ENCODE measurements at regions not wholly inside any gene's neighbourhood (a gene's known extent, or its start where the extent isn't known, plus 50 kb on each side); places are given as distances from the start of the nearest gene placed in this dataset.
A peak's percentile ranks its signal among the peaks of the same experiment; 100 is the strongest.

DNA sequence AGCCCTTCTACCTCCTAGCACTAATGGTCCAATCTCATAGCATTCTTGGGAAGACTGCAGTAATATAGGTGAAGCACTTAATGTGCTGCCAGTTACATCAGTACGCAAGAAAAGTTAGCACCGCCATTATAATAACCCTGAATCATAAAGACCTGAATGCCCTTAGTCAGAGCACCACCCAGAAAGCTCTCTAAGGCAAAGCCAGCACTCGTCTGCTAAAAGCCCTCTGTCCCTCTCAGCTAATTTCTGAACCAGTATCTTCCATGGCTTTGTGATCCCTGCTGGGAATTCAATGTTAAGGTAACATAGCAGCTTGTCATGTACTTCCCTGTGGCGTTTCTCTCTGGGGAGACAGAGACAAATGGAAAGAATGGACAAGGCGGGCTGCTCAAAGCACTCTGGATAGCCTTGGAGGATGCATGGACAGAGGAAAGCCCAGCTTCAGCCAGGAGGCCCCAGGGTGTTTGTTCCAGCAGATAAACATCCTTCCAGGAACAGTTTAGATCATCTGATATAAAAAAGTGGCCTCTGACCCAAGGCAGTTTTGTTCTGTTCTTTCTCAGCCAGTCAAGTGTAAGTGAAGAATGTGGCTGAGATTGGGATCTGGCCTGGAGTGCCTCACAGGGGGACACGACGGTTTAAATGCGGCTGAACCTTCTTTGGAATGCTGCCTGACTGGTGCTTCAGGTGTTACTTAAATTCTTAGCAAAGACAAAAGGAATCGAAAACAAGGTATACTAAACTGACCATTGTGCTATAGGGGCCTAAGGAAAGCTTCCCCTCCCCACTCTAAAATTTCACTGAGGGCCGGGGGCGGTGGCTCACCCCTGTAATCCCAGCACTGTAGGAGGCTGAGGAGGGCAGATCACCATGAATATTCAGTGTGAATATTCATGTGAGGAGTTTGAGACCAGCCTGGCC, 58.1 kb upstream of the VTCN1 start:
- peak overlapping the region; percentile 71 for H4K5ac ChIP-seq (ENCODE audit: insufficient read length, low read depth, low read length)
- H3K36me3 ChIP-seq (ENCODE audit: control insufficient read depth in 2 of 4, insufficient read depth in 4 of 4, low read length in 3 of 4): peaks cover 0 to 5% (median 0%) of the 10 kb centered on the region in 4 experiments; a peak in 1 of 8 replicates
- peaks cover 6 to 30% (median 26%) of the 10 kb centered on the region in 4 experiments; a peak in 6 of 7 replicates for H3K4me1 ChIP-seq (replicated peaks in 1 of 4; ENCODE audit: control insufficient read depth in 3 of 4, insufficient read depth in 4 of 4, low read length in 3 of 4)
- no peak overlapping the region for H2AFZ ChIP-seq (ENCODE audit: low read length)
- peak overlapping the region; percentile 17 for H3K56ac ChIP-seq (replicated peaks; ENCODE audit: insufficient read length, low read depth, low read length)
- peak overlapping the region; percentile 77; the same call in 1 of the 2 replicates for H2BK5ac ChIP-seq (ENCODE audit: low read depth, low read length)
- H3K4me3 ChIP-seq (ENCODE audit: extremely low read depth in 1 of 4, insufficient read depth in 2 of 4, low read depth in 3 of 4, low read length in 4 of 4): peak overlapping the region in 3 of 4 experiments; percentile 3 to 40 (median 7); a peak in 4 of 8 replicates
- H3K14ac ChIP-seq (ENCODE audit: insufficient read length): no peak overlapping the region
- H3K23ac ChIP-seq (ENCODE audit: insufficient read length): no peak overlapping the region
- peak overlapping the region; percentile 59 to 67 for H3K4me2 ChIP-seq (ENCODE audit: insufficient read depth in 1 of 2, low read depth in 2 of 2, low read length in 2 of 2)
- peak overlapping the region; percentile 83 for H3K18ac ChIP-seq (ENCODE audit: extremely low read depth, low read length)
- H2BK12ac ChIP-seq (ENCODE audit: low read depth, low read length): peak overlapping the region; percentile 93
- H3K23me2 ChIP-seq (ENCODE audit: low read depth, low read length): no peaks in the 10 kb centered on the region
- H3K79me1 ChIP-seq (ENCODE audit: low read depth, low read length): no peaks in the 10 kb centered on the region
- peak overlapping the region; percentile 61; the same call in 1 of the 2 replicates for H2AK5ac ChIP-seq (ENCODE audit: low read depth, low read length)
- no peaks in the 10 kb centered on the region for H3K27me3 ChIP-seq (replicated peaks in 1 of 4; ENCODE audit: control insufficient read depth in 3 of 4, extremely low read depth in 1 of 4, insufficient read depth in 3 of 4, low read length in 3 of 4)
- POLR2A ChIA-PET (ENCODE audit: partially characterized antibody): interaction anchor here (0.6 to 1.5 kb wide), 10 partner anchors 8 to 337 kb away, joined by 3 to 5 read pairs (median 3); partner anchors contain the start of genes TENT5C, TRIM45 and TTF2
- no peak overlapping the region for H4K8ac ChIP-seq (ENCODE audit: extremely low read depth, insufficient read depth, low read length)
- H2BK120ac ChIP-seq (replicated peaks; ENCODE audit: low read depth, low read length): peak overlapping the region; percentile 76
- H2BK15ac ChIP-seq (ENCODE audit: low read length): no peak overlapping the region
- peak overlapping the region; percentile 91 for H3K27ac ChIP-seq (ENCODE audit: low read depth, low read length)
- CTCF ChIA-PET (ENCODE audit: partially characterized antibody): interaction anchor here (1.0 to 1.6 kb wide), 5 partner anchors 13 to 176 kb away, joined by 3 to 5 read pairs (median 4); no protein-coding TSS in a partner anchor
- H4K91ac ChIP-seq (replicated peaks; ENCODE audit: insufficient read length, low read length): peak overlapping the region; percentile 96
- H3K9me3 ChIP-seq (ENCODE audit: insufficient read depth in 2 of 2, low read depth in 1 of 2, low read length in 1 of 2): peaks cover 11 to 13% of the 10 kb centered on the region in 2 experiments; a peak in 3 of 4 replicates
- no peaks in the 10 kb centered on the region for H3K79me2 ChIP-seq (ENCODE audit: control insufficient read depth in 1 of 2, insufficient read depth in 2 of 2, low read length in 2 of 2)
- DNase-seq (ENCODE audit: low read depth in 1 of 2, low spot score in 2 of 2) (peak; percentile 57 to 86), FAIRE-seq (peak; percentile 98)
- no peaks in the 10 kb centered on the region for H4K20me1 ChIP-seq (replicated peaks in 1 of 2; ENCODE audit: control insufficient read depth in 1 of 2, insufficient read depth in 2 of 2, low read length in 2 of 2)
- WGBS, 2 experiments (ENCODE audit: extremely low coverage in 1 of 2, insufficient coverage in 1 of 2, insufficient read length in 1 of 2, insufficient replicate concordance in 2 of 2, low coverage in 1 of 2, low lambda C conversion rate in 2 of 2, missing lambda C conversion rate in 1 of 2): 20% methylated on average over 11 of the region's 11 CpGs; no CpG with 5 or more reads in 1 of the 2 experiments
- H3K4ac ChIP-seq (replicated peaks; ENCODE audit: insufficient read length, low read depth, low read length): peak overlapping the region; percentile 61
- peak overlapping the region; percentile 82 for H2BK20ac ChIP-seq (ENCODE audit: low read length)
- H3K9ac ChIP-seq (replicated peaks in 1 of 4; ENCODE audit: extremely low read depth in 1 of 4, low read depth in 3 of 4, low read length in 3 of 4): peak overlapping the region in 3 of 4 experiments; percentile 5 to 34 (median 16); a peak in 6 of 7 replicates
- TF ChIP-seq E2F6 (IDR thresholded peaks at IDR 0.05) (0 out of 2 replicates have a peak, but pooled peaks have one; percentile 19), CREB1 (IDR thresholded peaks at IDR 0.05) (no peak), RAD21 (IDR thresholded peaks at IDR 0.05 in 1 of 2, conservative IDR thresholded peaks at IDR 0.05 in 1 of 2; ENCODE audit: low read depth in 2 of 2, low read length in 2 of 2) (0 out of 4 replicates have a peak, but pooled peaks of 1 of the 2 experiments have one; percentile 10), SIX5 (IDR thresholded peaks at IDR 0.05; ENCODE audit: low read depth, low read length) (no peak), RBBP5 (IDR thresholded peaks at IDR 0.05; ENCODE audit: borderline replicate concordance, low read depth, low read length) (peak; percentile 98), GTF2F1 (IDR thresholded peaks at IDR 0.05; ENCODE audit: borderline replicate concordance, low read depth, low read length) (no peak)
